GM10248 (cell line): ENCODE measurements at regions not wholly inside any gene's neighbourhood (a gene's known extent, or its start where the extent isn't known, plus 50 kb on each side); places are given as distances from the start of the nearest gene placed in this dataset.
"Not testable (repeated sequence)": the region's sequence is repeated elsewhere in the genome, so short reads cannot be mapped to it uniquely, and the experiment has no call there.

Source experiments
- CTCF ChIA-PET: fragments of 300-600 bp; sonication (Branson Sonifier 250); formaldehyde crosslinking; extraction: SDS; loops from one replicate; lab custom pipeline; 2021; ENCODE audit warnings: antibody characterized with exemption; lab: Yijun Ruan, JAX
- POLR2A ChIA-PET: fragments of 350-650 bp; sonication (Branson Sonifier 250); formaldehyde crosslinking; extraction: SDS; loops from one replicate; lab custom pipeline; 2020; ENCODE audit warnings: antibody characterized with exemption; lab: Yijun Ruan, JAX
- DNase-seq: peaks from one replicate; pipeline ENCODE4 v3.0.0; 2012; ENCODE audit errors: extremely low spot score
- TF ChIP-seq, protein P1 (sequence below): IDR thresholded peaks from 2 replicates; pipeline ENCODE4 v1.5.1; 2012; ENCODE audit warnings: mild to moderate bottlenecking, low read depth; ENCODE audit errors: extremely low read depth, missing control alignments, control extremely low read depth

DNA sequence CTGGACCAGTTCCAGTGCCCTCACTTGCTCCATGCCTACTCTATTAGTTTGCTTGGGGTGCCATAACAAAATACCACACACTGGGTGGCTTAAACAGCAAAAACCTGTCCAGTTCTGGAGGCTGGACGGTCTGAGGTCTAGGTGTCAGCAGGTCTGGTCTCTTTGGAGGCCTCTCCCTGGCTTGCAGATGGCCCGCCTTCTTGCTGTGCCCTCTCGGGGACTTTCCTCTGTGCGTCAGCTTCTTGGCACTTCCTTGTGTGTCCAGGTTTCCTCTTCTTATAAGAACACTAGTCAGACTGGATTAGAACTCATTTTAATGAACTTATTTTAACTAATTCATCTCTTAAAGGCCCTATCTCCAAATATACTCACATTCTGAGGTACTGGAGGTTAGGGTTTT is 97.2 kb downstream of the CARTPT start:
- TF ChIP-seq, protein P1, sequence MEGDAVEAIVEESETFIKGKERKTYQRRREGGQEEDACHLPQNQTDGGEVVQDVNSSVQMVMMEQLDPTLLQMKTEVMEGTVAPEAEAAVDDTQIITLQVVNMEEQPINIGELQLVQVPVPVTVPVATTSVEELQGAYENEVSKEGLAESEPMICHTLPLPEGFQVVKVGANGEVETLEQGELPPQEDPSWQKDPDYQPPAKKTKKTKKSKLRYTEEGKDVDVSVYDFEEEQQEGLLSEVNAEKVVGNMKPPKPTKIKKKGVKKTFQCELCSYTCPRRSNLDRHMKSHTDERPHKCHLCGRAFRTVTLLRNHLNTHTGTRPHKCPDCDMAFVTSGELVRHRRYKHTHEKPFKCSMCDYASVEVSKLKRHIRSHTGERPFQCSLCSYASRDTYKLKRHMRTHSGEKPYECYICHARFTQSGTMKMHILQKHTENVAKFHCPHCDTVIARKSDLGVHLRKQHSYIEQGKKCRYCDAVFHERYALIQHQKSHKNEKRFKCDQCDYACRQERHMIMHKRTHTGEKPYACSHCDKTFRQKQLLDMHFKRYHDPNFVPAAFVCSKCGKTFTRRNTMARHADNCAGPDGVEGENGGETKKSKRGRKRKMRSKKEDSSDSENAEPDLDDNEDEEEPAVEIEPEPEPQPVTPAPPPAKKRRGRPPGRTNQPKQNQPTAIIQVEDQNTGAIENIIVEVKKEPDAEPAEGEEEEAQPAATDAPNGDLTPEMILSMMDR, result no peak
- ChIA-PET POLR2A (no interaction called here), CTCF (no interaction called here)

DNA sequence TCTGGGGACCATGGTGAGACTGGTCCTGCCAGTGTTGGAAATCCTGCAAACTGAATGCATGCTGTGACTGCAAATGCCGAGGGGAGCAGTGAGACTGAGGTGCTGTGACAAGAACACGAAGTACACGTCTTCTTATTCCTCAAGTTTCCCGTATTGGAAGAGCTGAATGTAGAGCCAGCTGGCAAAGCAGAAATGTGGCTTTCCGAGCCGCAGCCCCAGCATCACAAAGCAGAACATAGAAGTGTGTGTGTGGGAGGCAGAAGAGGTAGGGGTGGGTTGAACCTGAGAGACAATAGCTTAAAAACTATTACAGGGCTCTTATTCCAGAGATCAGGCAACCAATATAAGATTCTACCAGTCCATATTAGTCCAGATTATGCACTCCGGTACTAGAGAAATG is 98.8 kb downstream of the CARTPT start:
- TF ChIP-seq, protein P1, result no peak
- POLR2A ChIA-PET, result no interaction called here
- DNase-seq, result no peak
- CTCF ChIA-PET, result interaction anchor here (1.1 to 1.6 kb wide), 2 partner anchors 10 to 11 kb away, joined by 3 to 5 read pairs; no protein-coding TSS in a partner anchor

More for the DNA sequence above, 97.2 kb downstream of the CARTPT start:
- no peak for DNase-seq

DNA sequence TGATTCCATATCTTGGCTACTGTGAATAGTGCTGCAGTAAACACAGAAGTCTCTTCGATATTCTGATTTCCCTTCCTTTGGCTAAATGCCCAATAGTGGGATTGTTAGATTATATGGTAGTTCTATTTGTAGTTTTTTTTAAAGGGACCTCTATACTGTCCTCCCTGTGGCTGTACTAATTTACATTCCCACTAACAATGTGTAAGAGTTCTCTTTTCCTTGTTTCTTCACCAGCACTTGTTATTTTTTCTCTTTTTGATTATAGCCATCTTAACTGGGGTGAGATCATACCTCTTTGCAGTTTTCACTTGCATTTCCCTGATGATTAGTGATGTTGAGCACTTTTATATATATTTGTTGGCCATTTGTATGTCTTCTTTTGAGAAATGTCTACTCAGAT is 102.0 kb downstream of the CARTPT start:
- POLR2A ChIA-PET, result no interaction called here
- CTCF ChIA-PET, result no interaction called here
- DNase-seq, result no peak
- TF ChIP-seq, protein P1, result no peak

DNA sequence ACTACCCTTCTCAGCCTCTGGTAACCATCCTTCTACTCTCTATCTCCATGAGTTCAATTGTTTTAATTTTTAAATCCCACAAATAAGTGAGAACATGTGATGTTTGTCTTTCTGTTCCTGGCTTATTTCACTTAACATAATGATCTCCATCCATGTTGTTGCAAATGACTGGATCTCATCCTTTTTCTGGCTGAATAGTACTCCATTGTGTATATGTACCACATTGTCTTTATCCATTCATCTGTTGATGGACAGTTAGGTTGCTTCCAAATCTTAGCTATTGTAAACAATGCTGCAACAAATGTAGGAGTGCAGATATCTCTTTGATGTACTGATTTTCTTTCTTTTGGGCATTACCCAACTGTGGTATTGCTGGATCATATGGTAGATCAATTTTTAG is 103.0 kb downstream of the CARTPT start:
- CTCF ChIA-PET, DNase-seq, POLR2A ChIA-PET: not testable (repeated sequence)

DNA sequence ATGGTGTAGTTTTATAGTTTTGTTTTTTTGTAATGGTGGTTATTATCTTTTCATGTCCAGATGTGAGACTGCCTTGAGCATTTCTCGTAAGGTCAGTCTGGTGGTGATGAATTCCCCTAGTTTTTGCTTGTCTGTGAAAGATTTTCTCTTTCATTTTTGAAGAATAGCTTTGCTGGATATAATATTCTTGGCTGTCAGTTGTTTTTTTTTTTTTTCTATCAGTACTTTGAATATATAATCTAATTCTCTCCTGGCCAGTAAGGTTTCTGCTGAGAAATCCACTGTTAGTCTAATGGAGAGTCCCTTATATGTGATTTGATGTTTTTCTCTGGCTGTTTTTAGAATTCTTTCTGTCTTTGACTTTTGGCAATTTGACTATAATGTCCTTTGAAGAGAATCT is 106.9 kb downstream of the CARTPT start:
- DNase-seq, result no peak
- ChIA-PET POLR2A (no interaction called here), CTCF (interaction anchor here (1.7 kb wide), 1 partner anchor 11 kb away, joined by 4 read pairs; no protein-coding TSS in a partner anchor)
- TF ChIP-seq, protein P1, result no peak

DNA sequence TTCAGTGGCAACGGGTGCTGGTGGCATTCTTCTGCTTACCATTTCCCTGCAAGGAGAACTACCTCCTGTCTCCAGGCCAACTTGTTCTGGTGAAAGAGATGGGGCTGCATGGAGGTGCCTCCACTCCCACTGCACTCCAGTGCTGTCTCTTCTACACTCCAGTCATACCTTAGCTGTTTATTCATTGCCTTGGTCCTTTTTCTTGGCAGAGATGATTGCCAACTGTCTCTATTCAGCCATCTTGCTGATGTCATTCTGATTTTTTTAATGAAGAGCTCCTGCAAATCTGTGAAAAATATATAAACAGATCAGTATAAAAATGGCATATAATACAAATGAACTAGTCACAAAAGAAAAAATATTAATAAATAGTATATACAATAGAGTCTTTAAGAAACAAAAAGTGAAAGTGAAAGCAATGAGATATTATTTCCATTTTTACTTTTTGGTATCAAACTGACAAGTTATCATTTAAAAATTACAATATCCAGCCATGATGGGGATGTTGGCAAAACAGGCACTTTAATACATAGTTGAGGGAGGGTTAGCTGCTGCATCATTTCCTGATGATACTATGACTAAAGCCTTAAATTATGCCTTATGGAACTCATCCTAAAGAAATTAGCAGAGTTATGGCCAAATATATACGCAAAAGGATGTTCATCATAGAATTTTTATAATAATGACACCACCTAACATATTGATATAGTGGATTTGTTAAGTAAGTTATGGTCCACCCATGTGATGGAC is 109.4 kb downstream of the CARTPT start:
- TF ChIP-seq, protein P1, result no peak
- POLR2A ChIA-PET, result no interaction called here
- no peak for DNase-seq
- CTCF ChIA-PET, result interaction anchor here (1.0 to 1.9 kb wide), 2 partner anchors 10 to 28 kb away, joined by 3 to 5 read pairs; no protein-coding TSS in a partner anchor

DNA sequence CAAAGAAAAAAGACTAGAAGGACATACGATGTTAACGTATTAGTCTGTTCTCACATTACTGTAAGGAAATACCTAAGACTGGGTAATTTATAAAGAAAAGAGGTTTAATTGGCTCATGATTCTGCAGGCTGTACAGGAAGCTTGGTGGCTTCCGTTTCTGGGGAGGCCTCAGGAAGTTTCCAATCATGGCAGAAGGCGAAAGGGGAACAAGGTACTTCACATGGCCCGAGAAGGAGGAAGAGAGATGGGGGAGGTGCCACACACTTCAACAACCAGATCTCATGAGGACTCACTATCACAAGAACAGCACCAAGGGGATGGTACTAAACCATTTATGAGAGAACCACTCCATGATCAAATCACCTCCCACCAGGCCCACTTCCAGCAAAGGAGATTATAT is 110.1 kb downstream of the CARTPT start:
- ChIA-PET POLR2A (no interaction called here), CTCF (no interaction called here)
- DNase-seq, result no peak
- TF ChIP-seq, protein P1, result no peak
